Astrocyte (in vitro differentiated cells and primary cell): ENCODE measurements at regions not wholly inside any gene's neighbourhood (a gene's known extent, or its start where the extent isn't known, plus 50 kb on each side); places are given as distances from the start of the nearest gene placed in this dataset.

ENCODE experiments used
- CTCF ChIP-seq: IDR thresholded peaks from 2 replicates; pipeline ENCODE4 v1.5.1; 2011; ENCODE audit warnings: low read depth, mild to moderate bottlenecking, inconsistent platforms, low read length, moderate library complexity; ENCODE audit not compliant: insufficient read depth
- EZH2 ChIP-seq: IDR thresholded peaks from 2 replicates; pipeline ENCODE4 v1.6.1; 2012; ENCODE audit warnings: mild to moderate bottlenecking, low read length, inconsistent platforms; ENCODE audit not compliant: insufficient read depth

DNA sequence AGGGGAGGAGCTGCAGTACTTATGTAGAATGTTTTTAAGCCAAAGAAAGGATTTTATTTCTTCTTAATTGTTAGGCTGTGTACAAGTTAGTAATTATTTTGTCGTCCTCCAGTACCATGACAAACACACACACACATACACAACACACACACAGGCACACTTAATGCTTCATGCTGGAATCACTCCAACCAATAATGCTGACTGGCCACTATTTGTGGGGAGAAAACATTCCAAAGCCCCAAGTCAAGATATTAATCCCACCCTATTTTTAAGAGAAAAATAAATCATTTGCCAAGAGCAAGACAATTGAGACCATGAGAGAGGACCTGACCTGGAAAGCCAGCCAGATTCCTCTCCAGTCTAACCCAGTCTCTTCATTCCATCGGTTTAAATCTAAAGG is 51.8 kb upstream of the TMCO5A start:
- TF ChIP-seq CTCF: no peak
- TF ChIP-seq EZH2: no peak
